SK-N-SH (cell line): ENCODE measurements at regions not wholly inside any gene's neighbourhood (a gene's known extent, or its start where the extent isn't known, plus 50 kb on each side); places are given as distances from the start of the nearest gene placed in this dataset.

Experiments used
- CTCF ChIA-PET: fragments of 300-600, 350-600 bp; formaldehyde crosslinking; extraction: SDS; loops from one replicate; lab custom pipeline; 2021; lab: Yijun Ruan, JAX
- POLR2A ChIA-PET: fragments of 350-600 bp; sonication (Branson Sonifier 250); formaldehyde crosslinking; extraction: SDS; loops from one replicate; lab custom pipeline; 2020; ENCODE audit warnings: antibody characterized with exemption, inconsistent platforms; lab: Yijun Ruan, JAX
- DNase-seq: peaks from one replicate; pipeline ENCODE4 v3.0.0; 2012
- H2AFZ ChIP-seq: fragments of 200-600 bp; sonication (generic); 2 replicates; pipeline ENCODE4 v1.8.1; 2016; ENCODE audit warnings: antibody characterized with exemption, mild to moderate bottlenecking, low read depth
- H3F3A ChIP-seq: fragments of 200-600 bp; sonication (generic); replicated peaks from 2 replicates; pipeline ENCODE3; 2016; ENCODE audit warnings: antibody characterized with exemption, mild to moderate bottlenecking; ENCODE audit not compliant: insufficient read depth
- H3K27ac ChIP-seq, 2 experiments: fragments of 200-500 bp in 1 of 2; fragments of 200-600 bp in 1 of 2; sonication (Bioruptor generic) in 1 of 2; sonication (generic), shearing (Covaris generic) in 1 of 2; 2 replicates each; pipeline versions ENCODE4 v1.5.1 to v1.6.1; 2014 to 2016; ENCODE audit warnings: low read depth in 2 of 2, inconsistent platforms in 1 of 2, low read length in 1 of 2, mild to moderate bottlenecking in 1 of 2, mixed read lengths in 1 of 2
- H3K27me3 ChIP-seq: fragments of 200-600 bp; sonication (generic), shearing (Covaris generic); 2 replicates; pipeline ENCODE4 v1.6.1; 2016; ENCODE audit warnings: mixed run types; ENCODE audit not compliant: insufficient read depth
- H3K36me3 ChIP-seq, 2 experiments: fragments of 200-500 bp in 1 of 2; fragments of 200-600 bp in 1 of 2; sonication (Bioruptor generic) in 1 of 2; sonication (generic) in 1 of 2; replicated peaks in 1 of 2; 2 replicates each; pipeline versions ENCODE3 to v1.5.1; 2014 to 2016; ENCODE audit warnings: low read length in 1 of 2, mild to moderate bottlenecking in 1 of 2; ENCODE audit not compliant: insufficient read depth in 2 of 2, control insufficient read depth in 1 of 2
- H3K4me1 ChIP-seq, 2 experiments: fragments of 200-500 bp in 1 of 2; fragments of 200-600 bp in 1 of 2; sonication (Bioruptor generic) in 1 of 2; sonication (generic), shearing (Covaris generic) in 1 of 2; 2 replicates each; pipeline versions ENCODE4 v1.5.1 to v1.6.1; 2014 to 2016; ENCODE audit warnings: low read depth in 1 of 2, low read length in 1 of 2, mixed run types in 1 of 2; ENCODE audit not compliant: insufficient read depth in 2 of 2, control insufficient read depth in 1 of 2
- H3K4me2 ChIP-seq: fragments of 200-600 bp; sonication (generic), shearing (Covaris generic); 2 replicates; pipeline ENCODE4 v1.6.1; 2017; ENCODE audit warnings: mixed run types
- H3K4me3 ChIP-seq, 2 experiments: fragments of 200-500 bp in 1 of 2; fragments of 200-600 bp in 1 of 2; sonication (Bioruptor generic) in 1 of 2; sonication (generic), shearing (Covaris generic) in 1 of 2; 2 replicates each; pipeline versions ENCODE4 v1.5.1 to v1.8.1; 2014 to 2016; ENCODE audit warnings: low read depth in 2 of 2, inconsistent platforms in 1 of 2, low read length in 1 of 2, mild to moderate bottlenecking in 1 of 2, mixed read lengths in 1 of 2, moderate library complexity in 1 of 2
- H3K79me2 ChIP-seq: fragments of 200-600 bp; sonication (generic); 2 replicates; pipeline ENCODE4 v1.8.1; 2017; ENCODE audit warnings: mild to moderate bottlenecking; ENCODE audit not compliant: insufficient read depth
- H3K9ac ChIP-seq: fragments of 200-600 bp; sonication (generic); 2 replicates; pipeline ENCODE4 v1.6.1; 2017; ENCODE audit warnings: mixed run types
- H3K9me2 ChIP-seq: fragments of 200-600 bp; sonication (generic); 2 replicates; pipeline ENCODE4 v1.6.1; 2017; ENCODE audit warnings: mixed run types
- H3K9me3 ChIP-seq: fragments of 200-600 bp; sonication (generic); 2 replicates; pipeline ENCODE4 v1.6.1; 2017; ENCODE audit warnings: mixed run types, mild to moderate bottlenecking, moderate library complexity
- H4K20me1 ChIP-seq: fragments of 200-600 bp; sonication (generic); 2 replicates; pipeline ENCODE4 v1.6.1; 2017; ENCODE audit warnings: mild to moderate bottlenecking, mixed run types; ENCODE audit not compliant: insufficient read depth
- ELF1 ChIP-seq: IDR thresholded peaks from 2 replicates; pipeline ENCODE4 v1.4.0; 2012
- EP300 ChIP-seq, 2 experiments: IDR thresholded peaks; 2 replicates each; pipeline versions ENCODE4 v1.4.0 to v1.6.1; 2012; ENCODE audit warnings: borderline replicate concordance in 1 of 2, low read depth in 1 of 2, low read length in 1 of 2
- EZH2phosphoT487 ChIP-seq: fragments of 200-600 bp; sonication (generic); IDR thresholded peaks from 2 replicates; pipeline ENCODE4 v1.6.1; 2017; ENCODE audit warnings: low read depth, mixed run types, mild to moderate bottlenecking, antibody characterized with exemption, moderate library complexity, borderline replicate concordance
- FOSL2 ChIP-seq: IDR thresholded peaks from 2 replicates; pipeline ENCODE4 v1.4.0; 2012; ENCODE audit warnings: low read depth, mild to moderate bottlenecking, moderate library complexity, borderline replicate concordance
- FOXM1 ChIP-seq: IDR thresholded peaks from 2 replicates; pipeline ENCODE4 v1.4.0; 2012; ENCODE audit warnings: low read depth, mild to moderate bottlenecking
- GABPA ChIP-seq: IDR thresholded peaks from 2 replicates; pipeline ENCODE4 v1.4.0; 2012; ENCODE audit warnings: low read depth, mild to moderate bottlenecking
- GATA2 ChIP-seq: sonication (generic); formaldehyde crosslinking; IDR thresholded peaks from 2 replicates; pipeline ENCODE4 v1.5.0; 2020; ENCODE audit warnings: mild to moderate bottlenecking, missing genetic modification reagents
- JUND ChIP-seq: IDR thresholded peaks from 2 replicates; pipeline ENCODE4 v1.4.0; 2012
- MAX ChIP-seq: IDR thresholded peaks from 2 replicates; pipeline ENCODE4 v1.4.0; 2012; ENCODE audit warnings: low read depth
- MEF2A ChIP-seq: IDR thresholded peaks from 2 replicates; pipeline ENCODE4 v1.4.0; 2012; ENCODE audit warnings: low read depth, borderline replicate concordance
- MXI1 ChIP-seq: IDR thresholded peaks from 2 replicates; pipeline ENCODE4 v1.6.1; 2012; ENCODE audit warnings: mild to moderate bottlenecking, low read depth, low read length, improper control_type of control experiment
- NFIC ChIP-seq: IDR thresholded peaks from 2 replicates; pipeline ENCODE4 v1.4.0; 2012; ENCODE audit warnings: borderline replicate concordance
- NRF1 ChIP-seq: IDR thresholded peaks from 2 replicates; pipeline ENCODE4 v1.6.1; 2012; ENCODE audit warnings: low read depth, mild to moderate bottlenecking, low read length
- PBX3 ChIP-seq: IDR thresholded peaks from 2 replicates; pipeline ENCODE4; 2012
- POLR2AphosphoS5 ChIP-seq: IDR thresholded peaks from 2 replicates; pipeline ENCODE4 v1.6.1; 2012; ENCODE audit warnings: low read depth, low read length
- RAD21 ChIP-seq: IDR thresholded peaks from 2 replicates; pipeline ENCODE4 v1.6.1; 2012; ENCODE audit warnings: mild to moderate bottlenecking, low read length
- RFX5 ChIP-seq: IDR thresholded peaks from 2 replicates; pipeline ENCODE4 v1.6.1; 2012; ENCODE audit warnings: mild to moderate bottlenecking, improper control_type of control experiment, low read length
- SMC3 ChIP-seq: IDR thresholded peaks from 2 replicates; pipeline ENCODE4 v1.6.1; 2012; ENCODE audit warnings: low read depth, low read length, improper control_type of control experiment
- TCF12 ChIP-seq: IDR thresholded peaks from 2 replicates; pipeline ENCODE4 v1.4.0; 2012
- TEAD4 ChIP-seq: IDR thresholded peaks from 2 replicates; pipeline ENCODE4 v1.4.0; 2012; ENCODE audit warnings: mild to moderate bottlenecking, borderline replicate concordance; ENCODE audit not compliant: insufficient read depth
- YY1 ChIP-seq: IDR thresholded peaks from 2 replicates; pipeline ENCODE4 v1.4.0; 2012; ENCODE audit warnings: low read depth, mild to moderate bottlenecking
- WGBS: methylation state at CpG from one replicate; pipeline ENCODE4 v1.1.6; 2017; ENCODE audit warnings: low lambda C conversion rate; 5-methylcytosine and 5-hydroxymethylcytosine counted together
- TF ChIP-seq, protein P1 (sequence below): fragments of 200-600 bp; sonication (generic); IDR thresholded peaks from 2 replicates; pipeline ENCODE4 v1.6.1; 2017; ENCODE audit warnings: antibody characterized with exemption, mild to moderate bottlenecking, moderate library complexity
- TF ChIP-seq, protein P2 (sequence below): IDR thresholded peaks from 2 replicates; pipeline ENCODE4 v1.4.0; 2012; ENCODE audit warnings: low read depth, borderline replicate concordance
- TF ChIP-seq, protein P3 (sequence below): fragments of 150-350 bp; IDR thresholded peaks from 2 replicates; pipeline ENCODE4 v1.6.1; 2017; ENCODE audit warnings: antibody characterized with exemption, low read length, low read depth, borderline replicate concordance

DNA sequence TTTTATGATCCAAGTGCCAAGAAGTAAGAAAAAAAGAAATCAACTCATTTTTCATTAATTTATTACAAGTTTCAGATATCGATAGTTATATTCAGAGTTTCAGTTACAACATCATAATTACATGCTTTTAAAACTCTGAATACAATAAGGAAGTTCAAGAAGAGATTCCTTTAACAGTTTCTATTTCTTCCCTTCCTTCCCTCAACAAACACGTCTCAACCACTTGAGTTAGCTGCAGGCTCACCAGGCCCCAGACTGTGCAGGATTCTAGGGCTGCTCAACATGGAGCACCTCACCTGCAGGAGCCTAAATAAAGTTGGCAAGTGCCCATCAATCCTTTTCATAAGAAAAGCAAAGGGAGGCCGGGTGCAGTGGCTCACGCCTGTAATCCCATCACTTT is 79.2 kb upstream of the FNDC3B start:
- H3K27me3 ChIP-seq: no peaks in the 10 kb centered on the region
- no peak overlapping the region for H3K4me3 ChIP-seq
- H4K20me1 ChIP-seq: no peaks in the 10 kb centered on the region
- no peak overlapping the region for H3K27ac ChIP-seq
- H3K4me2 ChIP-seq: no peak overlapping the region
- no peaks in the 10 kb centered on the region for H3K9me3 ChIP-seq
- TF ChIP-seq MEF2A (no peak), ELF1 (no peak), TEAD4 (no peak), NRF1 (no peak)
- TF ChIP-seq, protein P1, sequence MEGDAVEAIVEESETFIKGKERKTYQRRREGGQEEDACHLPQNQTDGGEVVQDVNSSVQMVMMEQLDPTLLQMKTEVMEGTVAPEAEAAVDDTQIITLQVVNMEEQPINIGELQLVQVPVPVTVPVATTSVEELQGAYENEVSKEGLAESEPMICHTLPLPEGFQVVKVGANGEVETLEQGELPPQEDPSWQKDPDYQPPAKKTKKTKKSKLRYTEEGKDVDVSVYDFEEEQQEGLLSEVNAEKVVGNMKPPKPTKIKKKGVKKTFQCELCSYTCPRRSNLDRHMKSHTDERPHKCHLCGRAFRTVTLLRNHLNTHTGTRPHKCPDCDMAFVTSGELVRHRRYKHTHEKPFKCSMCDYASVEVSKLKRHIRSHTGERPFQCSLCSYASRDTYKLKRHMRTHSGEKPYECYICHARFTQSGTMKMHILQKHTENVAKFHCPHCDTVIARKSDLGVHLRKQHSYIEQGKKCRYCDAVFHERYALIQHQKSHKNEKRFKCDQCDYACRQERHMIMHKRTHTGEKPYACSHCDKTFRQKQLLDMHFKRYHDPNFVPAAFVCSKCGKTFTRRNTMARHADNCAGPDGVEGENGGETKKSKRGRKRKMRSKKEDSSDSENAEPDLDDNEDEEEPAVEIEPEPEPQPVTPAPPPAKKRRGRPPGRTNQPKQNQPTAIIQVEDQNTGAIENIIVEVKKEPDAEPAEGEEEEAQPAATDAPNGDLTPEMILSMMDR: no peak
- TF ChIP-seq, all 33 proteins: peak for 0
- Histone ChIP-seq H2AFZ (no peak overlapping the region), H3K36me3 (no peaks in the 10 kb centered on the region), H3K9me2 (no peaks in the 10 kb centered on the region), H3K79me2 (no peaks in the 10 kb centered on the region), H3K9ac (no peak overlapping the region), H3F3A (no peaks in the 10 kb centered on the region), H3K4me1 (no peaks in the 10 kb centered on the region)
- no peak for DNase-seq
- POLR2A ChIA-PET: no interaction called here
- WGBS: over 99% methylated on average over 4 of the region's 4 CpGs
- CTCF ChIA-PET: no interaction called here

DNA sequence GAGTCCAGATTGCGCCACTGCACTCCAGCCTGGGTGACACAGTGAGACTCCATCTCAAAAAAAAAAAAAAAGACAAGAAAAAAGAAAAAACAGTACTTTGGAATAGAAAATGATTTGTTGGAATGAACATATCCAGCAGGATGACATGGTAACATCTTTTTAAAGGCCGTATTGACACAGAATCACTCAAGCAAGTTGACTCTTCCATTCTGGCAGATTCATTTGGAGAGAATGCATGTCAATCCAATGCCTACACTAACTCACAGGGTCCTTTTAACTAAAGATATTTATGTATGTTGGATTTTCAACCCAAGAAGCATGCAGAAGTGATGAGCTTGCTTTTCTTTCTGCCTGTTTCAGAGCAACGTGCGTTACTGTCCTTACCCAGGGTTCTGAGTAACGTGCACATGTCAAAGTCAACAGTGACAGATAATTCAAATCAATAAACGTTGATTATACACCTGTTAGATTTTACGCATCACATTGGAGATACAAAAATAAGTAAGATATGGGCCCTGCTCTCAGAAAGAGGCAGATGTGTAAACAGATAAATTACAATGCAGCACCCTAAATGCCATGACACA is 77.1 kb upstream of the FNDC3B start:
- Histone ChIP-seq H3K4me3 (no peak overlapping the region), H3K27me3 (no peaks in the 10 kb centered on the region), H3K9me3 (no peaks in the 10 kb centered on the region), H3K9ac (no peak overlapping the region), H3K36me3 (no peaks in the 10 kb centered on the region), H3K9me2 (no peaks in the 10 kb centered on the region), H4K20me1 (no peaks in the 10 kb centered on the region), H3K4me2 (no peak overlapping the region), H2AFZ (no peak overlapping the region), H3F3A (no peaks in the 10 kb centered on the region), H3K27ac (no peak overlapping the region), H3K79me2 (no peaks in the 10 kb centered on the region), H3K4me1 (peaks cover 0 to 4% of the 10 kb centered on the region in 2 experiments; a peak in 1 of 4 replicates)
- ChIA-PET CTCF (interaction anchor here (1.5 kb wide), 1 partner anchor 31 kb away, joined by 3 read pairs; no protein-coding TSS in a partner anchor), POLR2A (no interaction called here)
- no peak for TF ChIP-seq MAX
- TF ChIP-seq RAD21: no peak
- no peak for TF ChIP-seq RFX5
- no peak for TF ChIP-seq TCF12
- TF ChIP-seq FOXM1: no peak
- no peak for TF ChIP-seq MXI1
- no peak for TF ChIP-seq GABPA
- TF ChIP-seq NFIC: no peak
- TF ChIP-seq YY1: no peak
- TF ChIP-seq, protein P2, sequence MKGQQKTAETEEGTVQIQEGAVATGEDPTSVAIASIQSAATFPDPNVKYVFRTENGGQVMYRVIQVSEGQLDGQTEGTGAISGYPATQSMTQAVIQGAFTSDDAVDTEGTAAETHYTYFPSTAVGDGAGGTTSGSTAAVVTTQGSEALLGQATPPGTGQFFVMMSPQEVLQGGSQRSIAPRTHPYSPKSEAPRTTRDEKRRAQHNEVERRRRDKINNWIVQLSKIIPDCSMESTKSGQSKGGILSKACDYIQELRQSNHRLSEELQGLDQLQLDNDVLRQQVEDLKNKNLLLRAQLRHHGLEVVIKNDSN: no peak
- no peak for TF ChIP-seq EP300 (IDR thresholded peaks at IDR 0.05; ENCODE audit: borderline replicate concordance in 1 of 2, low read depth in 1 of 2, low read length in 1 of 2)
- TF ChIP-seq PBX3: no peak
- no peak for TF ChIP-seq MEF2A
- no peak for TF ChIP-seq EZH2phosphoT487
- TF ChIP-seq, protein P3, sequence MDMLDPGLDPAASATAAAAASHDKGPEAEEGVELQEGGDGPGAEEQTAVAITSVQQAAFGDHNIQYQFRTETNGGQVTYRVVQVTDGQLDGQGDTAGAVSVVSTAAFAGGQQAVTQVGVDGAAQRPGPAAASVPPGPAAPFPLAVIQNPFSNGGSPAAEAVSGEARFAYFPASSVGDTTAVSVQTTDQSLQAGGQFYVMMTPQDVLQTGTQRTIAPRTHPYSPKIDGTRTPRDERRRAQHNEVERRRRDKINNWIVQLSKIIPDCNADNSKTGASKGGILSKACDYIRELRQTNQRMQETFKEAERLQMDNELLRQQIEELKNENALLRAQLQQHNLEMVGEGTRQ: no peak
- no peak for TF ChIP-seq SMC3
- no peak for TF ChIP-seq JUND
- TF ChIP-seq GATA2: no peak
- no peak for TF ChIP-seq FOSL2
- no peak for TF ChIP-seq POLR2AphosphoS5
- WGBS: 91% methylated on average over 7 of the region's 7 CpGs
- no peak for DNase-seq
